GM18511 (cell line): ENCODE measurements at regions not wholly inside any gene's neighbourhood (a gene's known extent, or its start where the extent isn't known, plus 50 kb on each side); places are given as distances from the start of the nearest gene placed in this dataset.

Source experiments
- ATAC-seq: cut with Tn5 transposase; IDR thresholded peaks from one replicate; pipeline ENCODE4 v1.9.1; 2021; ENCODE audit warnings: mild to moderate bottlenecking, moderate library complexity; ENCODE audit not compliant: unreplicated experiment

DNA sequence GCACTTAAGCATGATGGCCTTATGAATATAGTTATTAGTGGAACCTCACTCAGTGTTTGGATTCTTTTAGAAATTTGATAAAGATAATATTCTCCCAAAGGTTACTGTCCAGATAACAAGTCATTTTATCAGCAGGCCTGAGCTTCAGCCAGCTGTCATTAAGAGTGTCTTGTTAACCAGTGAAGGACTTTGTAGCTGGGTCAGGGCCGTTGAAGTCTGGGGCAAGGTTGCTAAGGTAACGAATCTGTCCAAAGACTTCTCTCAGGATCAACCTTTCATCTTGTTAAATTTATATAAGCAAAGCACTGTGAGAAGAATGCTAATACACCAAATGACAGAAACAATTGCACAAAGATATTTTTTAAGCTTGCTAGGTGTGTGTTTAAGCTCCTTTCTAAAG is 271.3 kb upstream of the TMPO start:
- no peak for ATAC-seq

DNA sequence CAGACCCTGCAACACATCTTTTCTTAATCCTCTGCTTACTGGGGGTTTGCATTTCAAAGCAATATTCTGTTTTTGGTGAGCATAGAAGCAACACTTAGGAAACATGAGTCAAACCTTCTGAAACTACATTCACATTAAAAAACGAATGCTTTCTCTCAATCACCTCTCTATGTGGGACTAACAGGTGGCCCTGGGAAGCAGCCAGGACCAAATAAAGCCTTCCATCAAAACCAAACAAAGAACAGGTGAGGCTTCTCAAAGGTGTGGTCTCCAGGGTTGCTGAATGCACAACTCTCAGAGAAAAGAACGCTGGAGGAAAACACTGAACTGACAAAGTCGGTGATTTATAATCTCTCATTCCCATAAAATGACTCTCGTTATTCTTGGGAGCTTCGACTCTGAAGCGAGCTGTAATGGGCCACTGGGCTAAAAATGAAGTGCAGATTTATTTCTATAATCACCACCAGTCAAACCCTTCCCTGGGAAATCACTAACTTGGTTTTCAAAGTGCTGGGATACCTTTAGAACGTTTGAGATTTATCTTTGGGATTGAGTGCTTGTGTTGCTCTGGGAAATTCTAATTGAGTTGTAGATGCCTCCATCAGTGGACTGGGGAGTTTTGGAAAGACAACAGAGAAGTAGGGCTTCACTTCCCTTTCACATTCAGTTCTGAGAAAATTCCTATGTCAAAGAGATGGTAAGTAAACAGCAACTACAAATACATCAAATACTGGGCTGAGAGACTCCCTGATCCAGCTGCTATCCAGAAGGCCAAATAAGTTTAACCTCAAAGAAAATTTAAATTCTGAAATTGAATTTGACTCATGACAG is 262.0 kb upstream of the TMPO start:
- no peak for ATAC-seq

DNA sequence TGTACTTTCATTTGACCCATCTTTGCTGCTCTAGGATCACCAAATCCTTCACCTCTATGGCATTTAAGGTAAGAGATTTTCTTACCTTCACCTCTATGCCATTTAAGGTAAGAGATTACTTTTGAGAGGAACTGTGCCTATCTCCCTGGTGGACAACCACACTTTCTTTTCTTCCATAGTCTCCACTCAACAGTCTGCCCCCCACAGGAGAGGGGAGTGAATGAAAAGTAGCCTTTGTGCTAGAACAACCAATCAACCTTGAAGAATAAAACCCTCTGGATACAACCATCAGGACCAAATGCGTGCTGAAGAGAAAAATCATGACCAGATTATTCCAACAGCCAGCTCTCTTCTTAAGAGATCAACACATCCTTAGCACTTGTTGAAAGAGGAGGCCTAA is 258.6 kb upstream of the TMPO start:
- ATAC-seq: no peak

- ATAC-seq: no peak
These were observed 255.7 kb upstream of the TMPO start for GRCh38 chr12:98259693-98260092.

DNA sequence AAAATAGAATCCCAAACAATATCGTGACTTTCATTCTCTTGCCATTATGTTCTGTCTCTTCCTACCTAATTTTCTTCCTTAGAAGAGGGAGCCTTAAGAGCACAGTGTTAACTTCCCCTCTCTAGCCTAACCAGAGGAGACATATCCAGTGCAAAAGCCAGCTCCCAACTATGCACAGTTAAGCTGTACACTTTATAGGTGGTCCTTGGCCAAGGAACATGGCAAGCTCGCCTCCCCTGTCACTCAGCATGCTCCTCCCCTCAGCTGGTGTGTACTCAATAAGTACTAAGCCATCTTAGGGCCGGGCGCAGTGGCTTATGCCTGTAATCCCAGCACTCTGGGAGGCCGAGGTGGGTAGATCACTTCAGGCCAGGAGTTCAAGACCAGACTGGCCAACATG is 255.1 kb upstream of the TMPO start:
- no peak for ATAC-seq

- ATAC-seq: no peak
These were observed 252.5 kb upstream of the TMPO start for GRCh38 chr12:98262902-98263301.

DNA sequence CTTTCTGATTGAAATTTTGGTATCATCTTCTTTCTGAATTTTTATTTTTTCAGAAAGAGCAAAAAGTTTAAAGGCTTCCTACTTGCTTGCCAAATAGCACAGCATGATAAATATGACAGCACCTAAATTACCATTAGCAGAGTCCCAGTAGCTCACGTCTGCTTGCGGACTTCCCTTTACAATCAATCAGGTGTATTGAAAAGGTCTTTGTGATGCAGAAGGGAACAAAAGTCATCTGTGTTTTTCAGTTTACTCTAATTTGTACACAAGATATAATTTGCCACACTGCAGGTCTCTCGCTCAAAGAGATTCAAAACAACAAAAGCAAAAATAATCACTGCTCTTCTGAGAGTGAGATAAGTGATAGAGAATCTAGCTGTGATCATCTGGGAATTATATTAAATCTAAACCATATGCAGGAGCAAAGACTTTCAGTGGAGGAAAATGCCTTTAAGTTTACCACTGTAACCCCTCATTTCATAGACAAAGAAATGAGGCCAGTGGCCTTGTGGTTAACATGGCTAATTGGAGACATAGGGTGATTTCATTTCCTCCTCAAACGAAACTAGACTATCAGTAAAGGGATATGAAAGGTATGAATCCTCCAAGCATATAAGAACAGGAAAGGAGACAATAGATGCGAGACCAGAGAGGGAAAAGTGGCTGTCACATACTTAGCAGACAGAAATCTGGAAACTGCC is 240.8 kb upstream of the TMPO start:
- peak; percentile 98 for ATAC-seq

DNA sequence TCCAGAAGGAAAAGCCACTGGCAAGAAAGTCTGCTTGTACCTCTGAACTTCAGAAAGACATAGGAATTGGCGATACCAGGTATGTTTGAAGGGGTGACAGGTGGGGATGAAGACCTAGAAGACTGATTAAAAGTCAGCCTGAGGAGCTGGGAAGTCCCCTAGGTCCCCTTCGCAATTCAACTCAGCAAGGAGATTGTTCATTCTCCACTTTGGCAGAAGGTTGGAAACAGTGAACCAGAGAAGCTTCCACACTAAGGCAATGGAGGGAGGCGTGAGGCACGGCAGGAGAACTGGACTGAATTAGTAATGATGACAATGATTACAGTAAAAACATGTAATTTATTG is 240.3 kb upstream of the TMPO start:
- ATAC-seq: peak; percentile 58

DNA sequence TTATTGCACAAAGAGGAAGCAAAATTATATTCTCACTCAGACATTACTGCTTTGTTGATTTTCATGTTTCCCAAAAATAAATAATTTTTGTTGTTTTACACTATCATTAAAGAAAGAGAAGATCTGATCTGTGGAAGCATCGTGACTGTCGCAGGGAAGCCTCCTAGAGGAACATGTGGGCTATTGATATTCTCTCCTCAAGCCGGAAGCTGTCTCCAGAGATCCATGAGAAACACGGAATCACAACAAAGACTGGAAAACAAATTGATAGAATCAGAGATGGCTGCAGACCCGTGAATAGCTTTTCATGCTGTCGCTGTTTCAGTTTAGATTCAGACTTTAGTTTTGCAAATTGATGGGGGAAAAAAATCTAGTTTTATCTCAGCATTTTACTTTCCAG is 235.2 kb upstream of the TMPO start:
- no peak for ATAC-seq

DNA sequence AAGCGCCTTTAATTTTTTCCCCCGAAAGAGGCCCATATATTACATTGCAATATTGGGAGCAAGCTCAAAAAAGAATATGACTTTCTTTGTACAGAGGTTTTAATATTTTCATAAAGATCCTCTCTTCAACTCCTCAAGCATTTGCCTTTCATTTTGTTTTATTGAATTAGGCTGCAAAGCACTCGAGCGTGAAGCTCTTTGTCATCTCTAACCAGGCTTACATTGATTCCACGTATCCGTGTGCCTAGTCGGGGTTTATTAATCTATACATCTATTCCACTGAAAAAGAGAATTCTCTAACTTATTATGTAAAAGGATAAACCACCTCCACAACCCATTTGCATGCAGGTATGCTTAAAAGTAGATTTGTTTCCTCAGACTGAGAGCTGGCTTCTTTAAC is 234.8 kb upstream of the TMPO start:
- no peak for ATAC-seq

DNA sequence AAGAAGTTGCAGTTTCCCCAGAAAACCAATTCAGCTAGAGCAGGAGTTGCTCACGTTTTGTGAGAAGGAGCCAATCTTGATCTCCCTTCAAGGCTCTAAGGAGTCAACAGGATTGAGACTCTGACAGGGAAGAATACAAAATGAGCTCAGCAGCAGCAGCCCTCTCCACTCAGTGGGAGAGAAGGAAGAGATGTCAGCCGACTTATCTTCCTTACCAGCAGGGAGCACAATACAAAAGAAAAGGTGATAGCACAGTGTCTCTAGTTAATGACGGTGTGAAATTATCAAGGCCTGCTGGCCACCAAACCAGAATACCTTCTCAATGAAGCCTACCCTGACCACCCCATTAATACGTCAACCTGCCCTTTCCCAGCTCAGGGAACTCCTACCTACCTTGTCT is 223.6 kb upstream of the TMPO start:
- ATAC-seq: no peak

DNA sequence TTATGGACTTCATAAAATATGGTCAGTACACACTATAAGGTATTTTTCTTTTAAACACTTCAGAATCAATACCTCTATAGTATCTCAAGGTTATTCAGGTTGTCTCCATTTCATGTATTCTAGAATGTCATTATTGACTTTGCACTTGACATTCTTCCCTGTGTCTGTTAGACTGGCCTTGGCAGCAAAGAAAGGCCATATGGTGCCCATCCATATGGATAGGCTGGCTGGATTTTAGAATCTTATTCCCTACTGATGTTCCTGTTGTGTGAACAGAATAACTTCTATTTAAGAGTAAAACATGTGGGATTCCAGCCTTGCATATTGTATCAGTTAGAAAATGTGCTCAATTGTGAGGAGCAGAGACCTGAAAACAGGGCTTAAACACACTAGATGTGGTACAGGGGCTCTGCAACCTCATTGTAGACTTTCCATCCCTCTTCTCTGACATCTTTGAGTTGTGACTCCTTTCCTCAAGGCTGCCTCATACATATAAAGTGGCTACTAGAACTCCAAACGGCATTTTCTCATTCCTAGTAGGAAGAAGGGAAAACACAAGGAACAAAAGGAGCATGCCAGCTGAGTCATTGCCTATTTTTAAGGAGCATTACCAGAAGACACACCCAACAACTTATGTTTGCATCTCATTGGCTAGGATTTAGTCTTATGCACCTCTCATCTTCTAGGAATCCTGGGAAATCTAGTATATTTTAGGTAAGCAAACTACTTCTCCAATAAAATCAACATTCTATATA is 221.2 kb upstream of the TMPO start:
- ATAC-seq: no peak

DNA sequence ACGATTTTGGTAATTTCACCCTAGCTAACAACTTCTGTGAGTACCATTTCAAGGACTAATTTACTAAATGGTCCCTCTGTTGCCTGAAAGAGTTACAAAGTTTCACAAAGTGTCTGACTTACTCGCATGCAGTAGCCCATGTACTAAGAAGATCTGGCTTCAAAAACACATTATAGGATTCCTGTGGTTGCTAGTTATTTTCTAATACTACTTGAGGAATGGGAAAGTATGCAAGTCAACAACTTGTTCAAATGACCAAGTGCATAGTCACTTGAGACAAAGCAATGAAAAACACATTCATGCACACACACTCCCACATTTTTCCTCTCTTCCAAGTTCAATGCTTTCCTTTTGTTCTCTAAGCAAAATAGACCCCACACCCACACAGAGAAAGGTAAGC is 219.7 kb upstream of the TMPO start:
- no peak for ATAC-seq

DNA sequence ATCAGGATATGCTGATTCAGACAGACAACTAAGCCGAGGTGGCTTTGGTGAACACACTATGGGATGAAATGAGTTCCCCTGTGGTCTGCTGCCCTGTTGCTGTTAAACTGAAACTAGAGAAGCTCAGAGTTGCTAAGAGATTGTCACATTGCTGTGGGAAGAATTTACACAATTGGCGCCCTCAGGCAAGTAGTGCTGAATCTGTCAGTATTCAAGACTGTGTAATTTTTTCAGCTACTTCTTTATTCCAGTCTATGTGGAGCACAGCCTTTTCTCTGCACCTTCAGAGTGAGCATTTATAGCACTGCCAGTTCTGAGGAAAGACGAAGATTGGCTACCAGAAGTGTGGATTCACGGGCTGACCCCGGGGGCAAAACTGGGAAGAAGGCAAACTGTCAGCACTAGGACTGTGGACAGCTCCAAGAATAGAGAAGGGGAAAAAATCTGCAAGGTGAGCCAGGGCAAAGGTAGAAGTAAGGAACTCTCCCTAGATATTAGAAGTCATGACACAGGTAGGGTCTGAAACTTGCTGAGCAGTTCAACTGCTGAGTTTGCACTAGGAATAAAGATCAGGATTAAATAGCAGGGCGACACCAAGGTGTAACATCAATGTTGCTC is 218.8 kb upstream of the TMPO start:
- no peak for ATAC-seq

- no peak for ATAC-seq
These were observed 217.9 kb upstream of the TMPO start for GRCh38 chr12:98297538-98297937.

DNA sequence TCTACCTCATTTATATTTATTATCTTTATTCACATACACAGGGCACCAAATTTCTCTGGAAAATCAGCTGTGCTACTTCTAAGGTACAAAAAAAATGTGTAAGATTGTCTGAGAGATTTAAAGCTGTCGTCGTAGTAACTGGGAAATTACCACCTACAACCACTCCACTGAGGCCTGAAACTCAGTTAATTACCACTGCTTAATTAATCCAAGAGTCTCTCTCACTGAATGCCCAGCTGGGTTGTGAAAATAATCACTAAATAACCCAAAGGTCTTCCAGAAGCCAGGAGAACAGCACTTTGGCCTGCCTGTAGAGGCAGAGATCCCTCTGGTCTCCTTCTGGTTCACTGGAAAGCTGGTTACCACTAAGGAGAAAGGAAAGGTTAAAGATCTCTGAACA is 207.2 kb upstream of the TMPO start:
- no peak for ATAC-seq

GRCh38 chr12:98317939-98318899 is 197.2 kb upstream of the TMPO start:
- no peak for ATAC-seq

DNA sequence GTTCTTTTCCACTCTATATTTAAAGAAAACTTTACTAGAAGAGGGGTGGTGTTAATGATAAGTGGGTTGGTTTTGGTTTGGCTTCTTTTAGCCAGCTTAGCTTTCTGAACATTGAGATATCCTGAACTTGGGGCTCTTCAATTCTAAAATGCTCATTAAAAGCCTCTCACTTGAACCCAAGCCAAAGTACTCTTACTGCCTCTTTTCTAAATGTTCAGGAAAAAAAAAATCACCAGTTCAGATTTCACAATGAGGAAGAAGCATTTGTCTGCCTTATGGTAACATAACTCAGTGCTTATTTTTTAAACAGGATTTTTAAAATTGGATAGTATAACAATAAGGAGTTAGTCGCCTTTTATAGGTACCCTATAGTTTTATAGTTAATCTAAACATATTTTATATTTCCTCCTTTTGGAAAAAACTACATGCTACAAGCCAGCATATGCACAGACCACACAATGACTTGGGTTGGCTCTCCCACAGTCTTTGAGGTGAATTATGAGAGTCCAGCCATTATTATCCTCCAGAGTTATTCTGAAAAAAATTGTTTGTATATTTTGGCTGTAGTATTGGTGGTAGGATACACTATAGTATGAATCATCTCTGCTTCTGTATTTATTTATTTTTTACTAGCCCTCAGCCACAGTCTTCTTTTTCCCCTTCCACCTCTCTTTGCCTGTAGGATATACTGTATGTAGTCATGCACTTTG is 195.5 kb upstream of the TMPO start:
- no peak for ATAC-seq

DNA sequence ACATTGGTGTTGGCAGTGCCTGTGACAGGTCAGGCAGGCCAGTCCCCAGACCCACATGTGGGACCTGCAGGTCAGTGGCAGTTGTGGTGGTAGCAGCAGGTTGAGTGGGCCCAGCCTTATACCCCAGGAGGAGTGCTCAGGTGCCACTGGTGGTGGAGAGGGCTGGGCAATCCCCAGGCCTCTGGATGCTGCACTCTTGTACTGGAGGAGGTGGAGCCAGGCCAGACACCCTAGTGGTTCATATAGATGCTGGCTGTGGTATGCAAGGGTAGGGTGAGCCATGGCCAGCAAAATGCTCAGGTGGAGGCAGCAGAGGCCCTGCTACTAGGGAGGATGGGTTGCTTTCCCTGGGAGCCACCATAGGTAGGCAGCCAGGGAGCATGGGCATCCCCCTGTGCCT is 190.4 kb upstream of the TMPO start:
- no peak for ATAC-seq

DNA sequence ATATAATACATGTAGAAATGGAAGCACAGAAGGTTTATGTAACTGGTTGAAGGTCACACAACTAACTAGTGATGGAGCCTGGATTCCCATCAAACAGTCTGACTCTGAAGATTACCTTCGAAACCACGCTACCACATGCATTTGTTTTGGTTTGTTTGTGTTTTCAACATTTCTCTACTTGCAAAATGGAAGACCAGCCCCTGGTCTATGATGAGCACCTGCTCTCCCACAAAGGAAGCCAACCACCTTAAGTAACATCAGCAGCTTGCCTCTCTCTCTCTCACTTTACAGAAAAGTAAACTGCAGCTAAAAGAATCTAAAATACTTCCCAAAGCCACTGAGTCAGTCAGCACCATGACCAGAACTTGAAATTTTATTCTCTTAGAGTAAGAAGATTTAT is 186.9 kb upstream of the TMPO start:
- no peak for ATAC-seq
